NCI-H748 (cell line): ENCODE measurements at regions not wholly inside any gene's neighbourhood (a gene's known extent, or its start where the extent isn't known, plus 50 kb on each side); places are given as distances from the start of the nearest gene placed in this dataset.
"Not testable (repeated sequence)": the region's sequence is repeated elsewhere in the genome, so short reads cannot be mapped to it uniquely, and the experiment has no call there.

ENCODE experiments used
- DNase-seq: peaks from one replicate; lab custom pipeline; 2025; ENCODE audit not compliant: unreplicated experiment; lab: John Stamatoyannopoulos, UW

DNA sequence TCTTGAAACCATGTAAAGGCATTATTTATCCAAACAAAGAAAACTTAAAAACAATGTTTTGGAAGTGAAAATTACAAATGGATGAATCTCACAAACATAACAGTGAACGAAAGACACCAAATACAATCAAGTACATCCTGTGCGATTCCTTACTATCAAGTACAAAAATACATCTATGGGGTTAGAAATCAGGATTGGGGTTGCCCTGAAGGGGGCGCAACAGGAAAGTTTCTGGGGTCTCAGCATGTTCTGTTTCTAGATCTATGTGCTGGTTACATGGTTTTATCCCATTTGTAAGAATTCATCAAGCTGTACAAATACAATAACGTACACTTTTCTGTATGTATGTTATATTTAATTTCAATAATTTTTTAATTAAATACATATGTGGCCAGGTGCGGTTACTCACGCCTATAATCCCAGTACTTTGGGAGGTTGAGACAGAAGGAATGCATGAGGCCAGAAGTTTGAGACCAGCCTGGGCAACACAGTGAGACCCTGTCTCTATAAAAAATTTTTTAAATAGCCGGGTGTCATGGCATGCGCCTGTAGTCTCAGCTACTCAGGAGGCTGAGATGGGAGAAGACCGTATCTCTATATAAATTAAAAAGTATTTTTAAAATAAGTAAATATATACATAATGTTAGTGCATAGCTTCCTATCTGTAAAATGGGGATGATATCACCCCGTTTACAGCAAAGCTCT, 121.5 kb upstream of the SOD1 start:
- DNase-seq, result peak; percentile 8

DNA sequence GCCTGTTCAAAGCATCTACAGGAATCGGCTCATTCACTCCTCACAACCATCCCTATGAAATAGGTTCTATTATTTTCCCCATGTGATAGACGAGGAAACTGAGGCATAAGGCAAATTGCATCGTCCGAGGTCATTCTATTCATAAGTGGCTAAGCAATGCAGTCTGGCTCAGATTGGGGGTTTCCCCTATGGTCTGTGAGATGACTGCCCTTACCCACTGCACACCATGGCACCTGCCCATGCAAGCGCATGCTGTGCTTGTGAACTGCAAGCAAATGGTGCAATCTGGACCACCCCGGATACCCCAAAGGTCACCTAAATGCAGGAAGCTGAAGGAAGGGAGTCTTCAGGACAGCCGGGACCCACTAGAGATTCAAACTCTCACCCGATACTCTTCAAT, 123.4 kb upstream of the SOD1 start:
- no peak for DNase-seq

DNA sequence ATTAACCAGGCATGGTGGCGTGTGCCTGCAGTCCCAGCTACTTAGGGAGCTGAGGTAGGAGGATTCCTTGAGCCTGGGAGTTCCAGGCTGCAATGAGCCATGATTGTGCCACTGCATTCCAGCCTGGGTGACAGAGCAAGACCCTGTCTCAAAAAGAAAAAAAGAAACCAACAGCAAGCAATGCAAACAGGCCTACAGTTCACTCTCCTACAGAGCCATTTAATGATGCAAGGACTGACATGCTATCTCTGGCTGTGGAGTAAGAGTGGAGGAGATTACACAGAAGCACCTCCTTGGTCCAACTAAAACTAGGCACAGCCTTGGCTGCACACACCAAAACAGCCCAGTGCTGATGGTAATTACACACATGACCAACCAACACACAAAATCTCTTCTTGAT, 127.5 kb upstream of the SOD1 start:
- peak; percentile 33 for DNase-seq

- DNase-seq, result peak; percentile 99
Observed at GRCh38 chr21:31530897-31531705, 128.4 kb upstream of the SOD1 start.

- DNase-seq, result peak; percentile 29
Observed at GRCh38 chr21:31530364-31530763, 129.1 kb upstream of the SOD1 start.

- no peak for DNase-seq
Observed at GRCh38 chr21:31529406-31529805, 130.1 kb upstream of the SOD1 start.

- no peak for DNase-seq
Observed at GRCh38 chr21:31526040-31526439, 133.5 kb upstream of the SOD1 start.

GRCh38 chr21:31524140-31524539, 135.4 kb upstream of the SOD1 start:
- DNase-seq, result no peak

GRCh38 chr21:31521515-31521914, 138.0 kb upstream of the SOD1 start:
- no peak for DNase-seq

- DNase-seq, result peak; percentile 93
Observed at GRCh38 chr21:31520561-31521098, 138.9 kb upstream of the SOD1 start.

GRCh38 chr21:31518580-31518979, 140.9 kb upstream of the SOD1 start:
- DNase-seq, result no peak

DNA sequence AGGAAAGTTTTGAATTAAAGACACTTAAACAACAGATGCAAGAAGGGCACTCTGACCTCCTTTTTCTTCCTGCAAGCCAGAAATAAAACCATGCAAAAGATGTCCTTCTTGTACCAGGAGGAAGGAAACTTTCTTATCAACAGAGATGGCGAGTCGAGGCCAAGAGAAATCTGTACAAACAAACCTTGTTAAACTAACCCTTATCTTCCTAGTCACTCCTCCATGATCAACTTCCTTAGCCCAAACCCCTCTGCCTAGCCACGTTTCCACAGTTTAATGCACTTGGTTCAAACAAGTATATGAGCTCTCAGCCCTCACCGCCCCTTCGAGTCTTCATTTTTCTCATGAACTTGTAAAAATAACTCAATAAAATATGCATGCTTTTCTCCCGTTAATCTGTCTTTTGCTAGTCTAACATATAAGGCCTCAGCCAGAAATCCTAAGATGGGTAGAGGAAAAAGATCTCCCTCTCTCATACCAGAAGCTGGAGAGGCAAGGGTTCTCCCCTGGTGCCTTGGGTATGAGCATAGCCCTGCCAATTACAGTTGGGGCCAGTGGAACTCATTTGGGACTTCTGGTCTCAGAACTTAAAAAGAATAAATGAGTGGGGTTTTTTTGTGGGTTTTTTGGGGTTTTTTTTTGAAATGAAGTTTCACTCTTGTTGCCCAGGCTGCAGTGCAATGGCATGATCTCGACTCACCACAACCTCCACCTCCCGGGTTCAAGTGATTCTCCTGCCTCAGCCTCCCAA, 141.7 kb upstream of the SOD1 start:
- DNase-seq, result no peak

DNA sequence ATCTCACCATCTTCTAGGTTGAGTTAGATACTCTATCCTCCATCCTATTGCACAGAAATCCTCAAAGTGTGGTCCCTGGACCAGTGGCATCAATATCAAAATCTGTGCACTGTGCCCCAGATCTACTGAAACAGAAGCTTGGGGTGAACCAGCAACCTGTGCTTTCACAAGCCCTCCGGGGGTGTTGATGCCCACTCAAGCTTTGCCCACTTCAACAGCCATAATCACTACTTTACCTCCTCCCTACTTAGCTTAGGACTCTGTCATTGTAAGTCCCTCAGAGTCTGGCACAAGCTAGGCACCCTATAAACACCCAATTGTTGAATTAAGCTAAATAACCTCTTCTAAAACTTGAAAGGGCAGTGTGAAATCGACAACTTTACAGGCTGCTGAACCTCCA, 144.2 kb upstream of the SOD1 start:
- DNase-seq, result no peak

GRCh38 chr21:31514598-31514997, 144.9 kb upstream of the SOD1 start:
- DNase-seq, result no peak

DNA sequence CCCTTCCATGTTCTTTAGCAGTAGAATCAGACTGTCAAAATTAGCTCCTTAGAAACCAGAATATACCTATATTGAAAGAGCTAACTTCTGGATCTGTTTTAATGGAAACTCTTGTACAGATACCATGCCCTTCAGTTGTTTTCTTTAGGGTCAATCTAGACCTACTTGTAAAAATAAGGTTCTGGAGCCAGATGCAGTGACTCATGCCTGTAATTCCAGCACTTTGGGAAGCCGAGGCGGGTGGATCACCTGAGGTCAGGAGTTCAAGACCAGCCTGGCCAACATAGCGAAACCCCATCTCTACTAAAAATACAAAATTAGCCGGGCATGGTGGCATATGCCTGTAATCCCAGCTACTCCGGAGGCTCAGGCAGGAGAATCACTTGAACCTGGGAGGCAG, 146.0 kb upstream of the SOD1 start:
- DNase-seq, result not testable (repeated sequence)

- DNase-seq, result not testable (repeated sequence)
Observed at GRCh38 chr21:31511999-31512398, 147.5 kb upstream of the SOD1 start.

DNA sequence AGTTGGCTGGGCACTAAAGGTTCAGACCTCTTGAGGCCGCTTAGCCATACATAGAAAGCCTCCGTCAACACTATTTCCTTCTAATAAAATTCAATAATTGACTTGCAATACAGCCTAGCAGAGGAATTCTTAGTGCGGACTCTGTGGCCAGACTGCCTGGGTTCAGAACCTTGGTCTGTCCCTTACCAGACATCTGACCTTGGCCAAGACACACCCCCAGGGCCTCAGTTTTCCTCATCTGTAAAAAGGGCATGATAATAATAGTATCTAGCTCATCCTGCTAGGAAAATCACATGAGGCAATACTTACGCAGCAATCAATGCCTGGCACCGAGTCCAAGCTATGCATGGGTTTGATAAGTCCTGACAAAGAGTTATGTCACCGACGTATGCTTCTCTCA, 148.2 kb upstream of the SOD1 start:
- DNase-seq, result no peak

DNA sequence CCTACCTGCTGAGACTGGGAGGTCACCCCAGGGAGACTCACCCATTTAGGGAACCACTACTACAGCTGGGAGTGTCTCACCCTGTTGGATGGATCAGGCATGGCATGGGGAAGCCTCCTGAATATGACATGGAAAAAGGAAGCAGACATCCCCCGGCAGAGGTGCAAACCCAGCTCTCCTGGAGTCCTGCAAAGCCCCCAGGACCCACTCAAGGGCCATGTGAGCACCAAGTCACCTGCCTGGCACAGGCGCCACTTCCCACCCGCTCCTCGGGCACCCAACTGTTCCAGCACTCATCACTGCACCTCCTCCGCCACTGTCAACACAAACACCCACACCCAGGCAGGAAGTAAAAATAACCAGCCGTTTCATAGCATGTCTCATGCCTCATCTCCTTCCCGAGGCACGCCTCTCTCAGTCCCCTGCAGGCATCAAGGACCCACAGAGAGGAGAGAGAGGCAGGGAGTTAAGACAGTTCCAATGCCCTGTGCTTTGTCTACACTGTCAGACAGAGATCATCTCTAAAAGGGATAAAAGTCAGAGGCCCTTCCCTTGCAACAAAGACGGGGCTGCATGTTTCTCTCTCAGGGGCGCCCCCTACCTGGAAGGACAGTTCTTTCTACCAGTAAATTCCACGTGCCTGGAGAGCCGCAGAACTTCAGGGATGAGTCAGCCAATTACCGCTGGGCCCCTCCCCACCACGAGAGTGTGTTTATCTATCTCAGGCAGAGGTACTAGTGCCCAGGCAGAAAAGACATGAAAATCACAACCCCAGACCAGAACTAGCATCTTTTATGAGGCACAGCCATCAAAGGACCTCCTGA, 150.1 kb upstream of the SOD1 start:
- peak; percentile 29 for DNase-seq

GRCh38 chr21:31505975-31506374, 153.5 kb upstream of the SOD1 start:
- DNase-seq, result no peak

GRCh38 chr21:31503939-31504338, 155.6 kb upstream of the SOD1 start:
- DNase-seq, result no peak

- no peak for DNase-seq
Observed at GRCh38 chr21:31503467-31503866, 156.0 kb upstream of the SOD1 start.
